HepG2 (cell line): ENCODE measurements at regions not wholly inside any gene's neighbourhood (a gene's known extent, or its start where the extent isn't known, plus 50 kb on each side); places are given as distances from the start of the nearest gene placed in this dataset.

Experiments used
- BCL3 ChIP-seq: sonication (generic); formaldehyde crosslinking; IDR thresholded peaks from 2 replicates; pipeline ENCODE4 v1.5.1; 2020; ENCODE audit warnings: mild to moderate bottlenecking, missing genetic modification reagents, moderate library complexity
- HNRNPLL ChIP-seq: fragments of 200-400 bp; formaldehyde crosslinking; IDR thresholded peaks from 2 replicates; pipeline ENCODE4 v1.6.1; 2017; ENCODE audit warnings: mild to moderate bottlenecking, low read depth, low read length; ENCODE audit not compliant: poor library complexity, severe bottlenecking
- HOXA9 ChIP-seq: sonication (generic); formaldehyde crosslinking; IDR thresholded peaks from 2 replicates; pipeline ENCODE4 v1.8.1; 2022; ENCODE audit warnings: missing genetic modification reagents, mild to moderate bottlenecking, moderate library complexity, borderline replicate concordance
- KLF12 ChIP-seq: sonication (generic); formaldehyde crosslinking; IDR thresholded peaks from 2 replicates; pipeline ENCODE4 v1.4.0; 2020; ENCODE audit warnings: missing genetic modification reagents, borderline replicate concordance
- MAX ChIP-seq: IDR thresholded peaks from 2 replicates; pipeline ENCODE4 v1.6.1; 2012; ENCODE audit warnings: inconsistent platforms
- NRL ChIP-seq: sonication (generic); formaldehyde crosslinking; IDR thresholded peaks from 2 replicates; pipeline ENCODE4 v1.5.0; 2020; ENCODE audit warnings: missing genetic modification reagents, mild to moderate bottlenecking, moderate library complexity, borderline replicate concordance
- PAXIP1 ChIP-seq: sonication (generic); formaldehyde crosslinking; conservative IDR thresholded peaks from 2 replicates; pipeline ENCODE4 v1.4.0; 2020; ENCODE audit warnings: mild to moderate bottlenecking, missing genetic modification reagents, moderate library complexity
- ZBTB4 ChIP-seq: sonication (generic); formaldehyde crosslinking; IDR thresholded peaks from 2 replicates; pipeline ENCODE4 v1.4.0; 2020; ENCODE audit warnings: missing genetic modification reagents, mild to moderate bottlenecking, borderline replicate concordance
- ZNF749 ChIP-seq: sonication (generic); formaldehyde crosslinking; IDR thresholded peaks from 2 replicates; pipeline ENCODE4 v1.8.0; 2022; ENCODE audit warnings: mild to moderate bottlenecking, missing genetic modification reagents, moderate library complexity, borderline replicate concordance

- TF ChIP-seq PAXIP1 (CRISPR knock-in tag) = no peak
- no peak for TF ChIP-seq HOXA9
- no peak for TF ChIP-seq KLF12
- no peak for TF ChIP-seq ZNF749 (CRISPR knock-in tag)
- no peak for TF ChIP-seq NRL (CRISPR knock-in tag)
- TF ChIP-seq BCL3 (CRISPR knock-in tag) = no peak
- TF ChIP-seq MAX = no peak
- no peak for TF ChIP-seq HNRNPLL
- TF ChIP-seq ZBTB4 = no peak
Measured at GRCh38 chr12:61796846-61797245, 463.4 kb upstream of the USP15 start (continued).
